GM23338 (cell line): ENCODE measurements at regions not wholly inside any gene's neighbourhood (a gene's known extent, or its start where the extent isn't known, plus 50 kb on each side); places are given as distances from the start of the nearest gene placed in this dataset.

ENCODE experiments used
- CREB1 ChIP-seq: fragments of 250-450 bp; sonication (Bioruptor Pico); IDR thresholded peaks from 2 replicates; pipeline ENCODE4 v1.5.0; 2020; ENCODE audit warnings: low read depth, mild to moderate bottlenecking, moderate library complexity
- EZH2 ChIP-seq: fragments of 200-600 bp; sonication (generic); IDR thresholded peaks from one replicate; pipeline ENCODE4 v1.8.0; 2017; ENCODE audit warnings: antibody characterized with exemption, mild to moderate bottlenecking, low read depth; ENCODE audit not compliant: unreplicated experiment
- JUNB ChIP-seq: IDR thresholded peaks from one replicate; pipeline ENCODE4 v1.6.1; 2016; ENCODE audit warnings: antibody characterized with exemption; ENCODE audit not compliant: unreplicated experiment
- POLR2AphosphoS5 ChIP-seq: IDR thresholded peaks from 2 replicates; pipeline ENCODE4 v1.6.1; 2016; ENCODE audit warnings: antibody characterized with exemption, low read depth
- ZNF114 ChIP-seq: fragments of 250-450 bp; sonication (Bioruptor Pico); IDR thresholded peaks from 2 replicates; pipeline ENCODE4 v1.5.0; 2020; ENCODE audit warnings: mild to moderate bottlenecking, moderate library complexity
- ZNF331 ChIP-seq: fragments of 250-450 bp; sonication (Bioruptor Pico); IDR thresholded peaks from 2 replicates; pipeline ENCODE4 v1.5.0; 2020; ENCODE audit warnings: low read depth, mild to moderate bottlenecking, moderate library complexity
- TF ChIP-seq, protein P1 (sequence below): fragments of 250-450 bp; sonication (Bioruptor Pico); IDR thresholded peaks from 2 replicates; pipeline ENCODE4 v1.5.0; 2020; ENCODE audit warnings: mild to moderate bottlenecking, moderate library complexity
- TF ChIP-seq, protein P2 (sequence below): IDR thresholded peaks from 2 replicates; pipeline ENCODE4 v1.6.1; 2016; ENCODE audit warnings: antibody characterized with exemption
- TF ChIP-seq, protein P3 (sequence below): IDR thresholded peaks from one replicate; pipeline ENCODE4 v1.6.1; 2018; ENCODE audit warnings: antibody characterized with exemption; ENCODE audit not compliant: unreplicated experiment

DNA sequence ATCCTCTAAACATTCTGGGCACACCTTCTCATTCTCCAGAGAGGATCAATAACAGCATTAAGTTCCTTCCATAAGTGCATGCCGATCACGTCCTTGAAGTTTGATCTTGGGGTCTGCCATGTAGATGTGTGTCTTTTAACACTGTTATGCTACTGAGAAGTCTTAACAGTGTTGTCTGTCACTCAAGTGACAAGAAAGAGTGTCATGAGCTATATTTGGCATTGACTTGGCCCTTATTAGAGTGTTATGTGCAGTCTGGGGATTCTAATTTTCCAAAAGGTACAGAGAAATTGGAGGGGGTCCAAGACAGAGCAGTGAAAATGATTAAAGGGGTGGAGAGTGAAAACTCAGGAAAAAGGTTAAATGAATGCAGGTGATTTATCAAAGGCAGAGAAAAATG lies 107.1 kb upstream of the OPCML start (continued):
- TF ChIP-seq, protein P1, sequence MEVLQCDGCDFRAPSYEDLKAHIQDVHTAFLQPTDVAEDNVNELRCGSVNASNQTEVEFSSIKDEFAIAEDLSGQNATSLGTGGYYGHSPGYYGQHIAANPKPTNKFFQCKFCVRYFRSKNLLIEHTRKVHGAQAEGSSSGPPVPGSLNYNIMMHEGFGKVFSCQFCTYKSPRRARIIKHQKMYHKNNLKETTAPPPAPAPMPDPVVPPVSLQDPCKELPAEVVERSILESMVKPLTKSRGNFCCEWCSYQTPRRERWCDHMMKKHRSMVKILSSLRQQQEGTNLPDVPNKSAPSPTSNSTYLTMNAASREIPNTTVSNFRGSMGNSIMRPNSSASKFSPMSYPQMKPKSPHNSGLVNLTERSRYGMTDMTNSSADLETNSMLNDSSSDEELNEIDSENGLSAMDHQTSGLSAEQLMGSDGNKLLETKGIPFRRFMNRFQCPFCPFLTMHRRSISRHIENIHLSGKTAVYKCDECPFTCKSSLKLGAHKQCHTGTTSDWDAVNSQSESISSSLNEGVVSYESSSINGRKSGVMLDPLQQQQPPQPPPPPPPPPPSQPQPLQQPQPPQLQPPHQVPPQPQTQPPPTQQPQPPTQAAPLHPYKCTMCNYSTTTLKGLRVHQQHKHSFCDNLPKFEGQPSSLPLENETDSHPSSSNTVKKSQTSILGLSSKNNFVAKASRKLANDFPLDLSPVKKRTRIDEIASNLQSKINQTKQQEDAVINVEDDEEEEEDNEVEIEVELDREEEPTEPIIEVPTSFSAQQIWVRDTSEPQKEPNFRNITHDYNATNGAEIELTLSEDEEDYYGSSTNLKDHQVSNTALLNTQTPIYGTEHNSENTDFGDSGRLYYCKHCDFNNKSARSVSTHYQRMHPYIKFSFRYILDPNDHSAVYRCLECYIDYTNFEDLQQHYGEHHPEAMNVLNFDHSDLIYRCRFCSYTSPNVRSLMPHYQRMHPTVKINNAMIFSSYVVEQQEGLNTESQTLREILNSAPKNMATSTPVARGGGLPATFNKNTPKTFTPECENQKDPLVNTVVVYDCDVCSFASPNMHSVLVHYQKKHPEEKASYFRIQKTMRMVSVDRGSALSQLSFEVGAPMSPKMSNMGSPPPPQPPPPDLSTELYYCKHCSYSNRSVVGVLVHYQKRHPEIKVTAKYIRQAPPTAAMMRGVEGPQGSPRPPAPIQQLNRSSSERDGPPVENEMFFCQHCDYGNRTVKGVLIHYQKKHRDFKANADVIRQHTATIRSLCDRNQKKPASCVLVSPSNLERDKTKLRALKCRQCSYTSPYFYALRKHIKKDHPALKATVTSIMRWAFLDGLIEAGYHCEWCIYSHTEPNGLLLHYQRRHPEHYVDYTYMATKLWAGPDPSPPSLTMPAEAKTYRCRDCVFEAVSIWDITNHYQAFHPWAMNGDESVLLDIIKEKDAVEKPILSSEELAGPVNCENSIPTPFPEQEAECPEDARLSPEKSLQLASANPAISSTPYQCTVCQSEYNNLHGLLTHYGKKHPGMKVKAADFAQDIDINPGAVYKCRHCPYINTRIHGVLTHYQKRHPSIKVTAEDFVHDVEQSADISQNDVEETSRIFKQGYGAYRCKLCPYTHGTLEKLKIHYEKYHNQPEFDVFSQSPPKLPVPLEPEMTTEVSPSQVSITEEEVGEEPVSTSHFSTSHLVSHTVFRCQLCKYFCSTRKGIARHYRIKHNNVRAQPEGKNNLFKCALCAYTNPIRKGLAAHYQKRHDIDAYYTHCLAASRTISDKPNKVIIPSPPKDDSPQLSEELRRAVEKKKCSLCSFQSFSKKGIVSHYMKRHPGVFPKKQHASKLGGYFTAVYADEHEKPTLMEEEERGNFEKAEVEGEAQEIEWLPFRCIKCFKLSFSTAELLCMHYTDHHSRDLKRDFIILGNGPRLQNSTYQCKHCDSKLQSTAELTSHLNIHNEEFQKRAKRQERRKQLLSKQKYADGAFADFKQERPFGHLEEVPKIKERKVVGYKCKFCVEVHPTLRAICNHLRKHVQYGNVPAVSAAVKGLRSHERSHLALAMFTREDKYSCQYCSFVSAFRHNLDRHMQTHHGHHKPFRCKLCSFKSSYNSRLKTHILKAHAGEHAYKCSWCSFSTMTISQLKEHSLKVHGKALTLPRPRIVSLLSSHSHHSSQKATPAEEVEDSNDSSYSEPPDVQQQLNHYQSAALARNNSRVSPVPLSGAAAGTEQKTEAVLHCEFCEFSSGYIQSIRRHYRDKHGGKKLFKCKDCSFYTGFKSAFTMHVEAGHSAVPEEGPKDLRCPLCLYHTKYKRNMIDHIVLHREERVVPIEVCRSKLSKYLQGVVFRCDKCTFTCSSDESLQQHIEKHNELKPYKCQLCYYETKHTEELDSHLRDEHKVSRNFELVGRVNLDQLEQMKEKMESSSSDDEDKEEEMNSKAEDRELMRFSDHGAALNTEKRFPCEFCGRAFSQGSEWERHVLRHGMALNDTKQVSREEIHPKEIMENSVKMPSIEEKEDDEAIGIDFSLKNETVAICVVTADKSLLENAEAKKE (CRISPR knock-in tag): no peak
- no peak for TF ChIP-seq ZNF114 (CRISPR knock-in tag)
- TF ChIP-seq POLR2AphosphoS5: no peak
- TF ChIP-seq JUNB: no peak
- TF ChIP-seq ZNF331: no peak
- TF ChIP-seq, protein P2, sequence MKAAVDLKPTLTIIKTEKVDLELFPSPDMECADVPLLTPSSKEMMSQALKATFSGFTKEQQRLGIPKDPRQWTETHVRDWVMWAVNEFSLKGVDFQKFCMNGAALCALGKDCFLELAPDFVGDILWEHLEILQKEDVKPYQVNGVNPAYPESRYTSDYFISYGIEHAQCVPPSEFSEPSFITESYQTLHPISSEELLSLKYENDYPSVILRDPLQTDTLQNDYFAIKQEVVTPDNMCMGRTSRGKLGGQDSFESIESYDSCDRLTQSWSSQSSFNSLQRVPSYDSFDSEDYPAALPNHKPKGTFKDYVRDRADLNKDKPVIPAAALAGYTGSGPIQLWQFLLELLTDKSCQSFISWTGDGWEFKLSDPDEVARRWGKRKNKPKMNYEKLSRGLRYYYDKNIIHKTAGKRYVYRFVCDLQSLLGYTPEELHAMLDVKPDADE: no peak
- TF ChIP-seq CREB1: no peak
- no peak for TF ChIP-seq EZH2
- TF ChIP-seq, protein P3, sequence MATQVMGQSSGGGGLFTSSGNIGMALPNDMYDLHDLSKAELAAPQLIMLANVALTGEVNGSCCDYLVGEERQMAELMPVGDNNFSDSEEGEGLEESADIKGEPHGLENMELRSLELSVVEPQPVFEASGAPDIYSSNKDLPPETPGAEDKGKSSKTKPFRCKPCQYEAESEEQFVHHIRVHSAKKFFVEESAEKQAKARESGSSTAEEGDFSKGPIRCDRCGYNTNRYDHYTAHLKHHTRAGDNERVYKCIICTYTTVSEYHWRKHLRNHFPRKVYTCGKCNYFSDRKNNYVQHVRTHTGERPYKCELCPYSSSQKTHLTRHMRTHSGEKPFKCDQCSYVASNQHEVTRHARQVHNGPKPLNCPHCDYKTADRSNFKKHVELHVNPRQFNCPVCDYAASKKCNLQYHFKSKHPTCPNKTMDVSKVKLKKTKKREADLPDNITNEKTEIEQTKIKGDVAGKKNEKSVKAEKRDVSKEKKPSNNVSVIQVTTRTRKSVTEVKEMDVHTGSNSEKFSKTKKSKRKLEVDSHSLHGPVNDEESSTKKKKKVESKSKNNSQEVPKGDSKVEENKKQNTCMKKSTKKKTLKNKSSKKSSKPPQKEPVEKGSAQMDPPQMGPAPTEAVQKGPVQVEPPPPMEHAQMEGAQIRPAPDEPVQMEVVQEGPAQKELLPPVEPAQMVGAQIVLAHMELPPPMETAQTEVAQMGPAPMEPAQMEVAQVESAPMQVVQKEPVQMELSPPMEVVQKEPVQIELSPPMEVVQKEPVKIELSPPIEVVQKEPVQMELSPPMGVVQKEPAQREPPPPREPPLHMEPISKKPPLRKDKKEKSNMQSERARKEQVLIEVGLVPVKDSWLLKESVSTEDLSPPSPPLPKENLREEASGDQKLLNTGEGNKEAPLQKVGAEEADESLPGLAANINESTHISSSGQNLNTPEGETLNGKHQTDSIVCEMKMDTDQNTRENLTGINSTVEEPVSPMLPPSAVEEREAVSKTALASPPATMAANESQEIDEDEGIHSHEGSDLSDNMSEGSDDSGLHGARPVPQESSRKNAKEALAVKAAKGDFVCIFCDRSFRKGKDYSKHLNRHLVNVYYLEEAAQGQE: no peak
